K562 (cell line): ENCODE measurements at regions not wholly inside any gene's neighbourhood (a gene's known extent, or its start where the extent isn't known, plus 50 kb on each side); places are given as distances from the start of the nearest gene placed in this dataset.

Experiments
- ATAC-seq: fragments of 200-7000 bp; cut with Tn5 transposase; 3 replicates; pipeline ENCODE4 v1.9.1; 2020; ENCODE audit warnings: moderate library complexity
- BruUV-seq: library from RNA; stranded (reverse); fragments of 400-500 nt; replicated peaks from 2 replicates; lab custom pipeline; 2021; lab: Mats Ljungman, UMichigan
- CTCF ChIA-PET: fragments of 300-600 bp; formaldehyde crosslinking; extraction: SDS; loops from one replicate; lab custom pipeline; 2021; ENCODE audit warnings: low intra/inter-chr PET ratio; lab: Yijun Ruan, JAX
- POLR2A ChIA-PET: fragments of 300-600, 350-650 bp; sonication (Branson Sonifier 250); formaldehyde crosslinking; extraction: SDS; loops from one replicate; lab custom pipeline; 2021; ENCODE audit warnings: antibody characterized with exemption, inconsistent platforms; lab: Yijun Ruan, JAX
- DNase-seq, 4 experiments: peaks; one replicate each; pipeline versions ENCODE4 v3.0.0 to v3.0.0-alpha.2; 2011 to 2018; ENCODE audit warnings: low spot score in 3 of 4, mixed read lengths in 3 of 4; ENCODE audit errors: extremely low read depth in 1 of 4
- FAIRE-seq: peaks from 2 replicates; lab custom pipeline; 2011; peaks lifted over from hg19 to GRCh38; lab: Jason Lieb, UNC
- H2AFZ ChIP-seq: 2 replicates; pipeline ENCODE4 v1.6.0; 2011; ENCODE audit warnings: low read depth, low read length, control low read depth, inconsistent platforms
- H3K27ac ChIP-seq: fragments of 200-600 bp; 3 replicates; pipeline ENCODE4 v1.8.0; 2011; ENCODE audit warnings: low read depth, mild to moderate bottlenecking, control low read depth, inconsistent platforms, low read length, moderate library complexity, mixed read lengths; ENCODE audit errors: extremely low read depth
- H3K27me3 ChIP-seq, 2 experiments: fragments of 300-600 bp in 1 of 2; 2 replicates in 1 of 2; 3 replicates in 1 of 2; pipeline versions ENCODE4 v1.6.0 to v1.8.0; 2011; ENCODE audit warnings: inconsistent platforms in 2 of 2, low read length in 2 of 2, mild to moderate bottlenecking in 1 of 2, mixed read lengths in 1 of 2, moderate library complexity in 1 of 2; ENCODE audit not compliant: control insufficient read depth in 2 of 2, insufficient read depth in 2 of 2
- H3K36me3 ChIP-seq: fragments of 300-600 bp; 3 replicates; pipeline ENCODE4 v1.8.0; 2011; ENCODE audit warnings: mild to moderate bottlenecking, low read length, inconsistent platforms; ENCODE audit not compliant: control insufficient read depth, insufficient read depth
- H3K4me1 ChIP-seq, 2 experiments: fragments of 200-600 bp in 1 of 2; replicated peaks in 1 of 2; 2 replicates in 1 of 2; 3 replicates in 1 of 2; pipeline versions ENCODE4 v1.5.1 to v1.8.0; 2011; ENCODE audit warnings: inconsistent platforms in 2 of 2, low read length in 2 of 2, mild to moderate bottlenecking in 1 of 2, mixed read lengths in 1 of 2, moderate library complexity in 1 of 2; ENCODE audit not compliant: control insufficient read depth in 2 of 2, insufficient read depth in 2 of 2
- H3K4me2 ChIP-seq: 2 replicates; pipeline ENCODE4 v1.6.1; 2011; ENCODE audit warnings: low read length, control low read depth, inconsistent platforms, mixed read lengths; ENCODE audit not compliant: insufficient read depth
- H3K4me3 ChIP-seq: fragments of 200-600 bp; sonication (generic), shearing (Covaris generic); 2 replicates; pipeline ENCODE4 v1.5.1; 2016; ENCODE audit warnings: control low read depth, inconsistent platforms
- H3K79me2 ChIP-seq: fragments of 200-600 bp; 3 replicates; pipeline ENCODE4 v1.8.0; 2011; ENCODE audit warnings: low read length, inconsistent platforms; ENCODE audit not compliant: control insufficient read depth, insufficient read depth
- H3K9ac ChIP-seq, 2 experiments: 2 replicates each; pipeline versions ENCODE4 v1.6.0 to v1.6.1; 2011; ENCODE audit warnings: low read depth in 2 of 2, low read length in 2 of 2, control low read depth in 1 of 2, inconsistent platforms in 1 of 2, mild to moderate bottlenecking in 1 of 2, mixed read lengths in 1 of 2; ENCODE audit not compliant: insufficient read depth in 1 of 2
- H3K9me1 ChIP-seq: one replicate; pipeline ENCODE4 v1.6.0; 2011; ENCODE audit warnings: inconsistent platforms, mild to moderate bottlenecking, low read length, moderate library complexity; ENCODE audit not compliant: control insufficient read depth, insufficient read depth
- H3K9me3 ChIP-seq: replicated peaks from 2 replicates; pipeline ENCODE4 v1.5.1; 2011; ENCODE audit warnings: low read depth, low read length, inconsistent platforms; ENCODE audit not compliant: control insufficient read depth, insufficient read depth
- H4K20me1 ChIP-seq: replicated peaks from 2 replicates; pipeline ENCODE4 v1.6.1; 2011; ENCODE audit warnings: low read length, inconsistent platforms, mixed read lengths; ENCODE audit not compliant: control insufficient read depth, insufficient read depth
- CHD4 ChIP-seq: fragments of 200-600 bp; sonication (generic); IDR thresholded peaks from 3 replicates; pipeline ENCODE4 v1.6.1; 2012; ENCODE audit warnings: low read depth, mild to moderate bottlenecking, mixed read lengths, low read length, inconsistent platforms; ENCODE audit not compliant: insufficient read depth, insufficient replicate concordance, poor library complexity, severe bottlenecking
- EHMT2 ChIP-seq: fragments of 450-650 bp; IDR thresholded peaks from 2 replicates; pipeline ENCODE4 v1.6.1; 2018; ENCODE audit warnings: antibody characterized with exemption
- MYC ChIP-seq, 2 experiments: fragments of 250-450 bp in 1 of 2; sonication (Bioruptor Pico) in 1 of 2; IDR thresholded peaks; 2 replicates each; pipeline versions ENCODE4 v1.5.1 to v1.6.1; 2012 to 2021; ENCODE audit warnings: low read depth in 2 of 2, borderline replicate concordance in 1 of 2, improper control_type of control experiment in 1 of 2, low read length in 1 of 2, mild to moderate bottlenecking in 1 of 2, moderate library complexity in 1 of 2
- NFRKB ChIP-seq: fragments of 450-650 bp; IDR thresholded peaks from 2 replicates; pipeline ENCODE4 v1.6.1; 2016; ENCODE audit warnings: low read depth
- NR2F6 ChIP-seq: fragments of 450-650 bp; formaldehyde crosslinking; IDR thresholded peaks from 2 replicates; pipeline ENCODE4 v1.4.0; 2020; ENCODE audit warnings: mild to moderate bottlenecking
- NR4A1 ChIP-seq, 2 experiments: fragments of 250-450 bp in 1 of 2; fragments of 450-650 bp in 1 of 2; sonication (Bioruptor Pico) in 1 of 2; IDR thresholded peaks; 2 replicates each; pipeline versions ENCODE4 v1.4.0 to v1.6.1; 2016 to 2020; ENCODE audit warnings: mild to moderate bottlenecking in 2 of 2, missing compliant biosample characterization in 1 of 2, missing genetic modification characterization in 1 of 2, moderate library complexity in 1 of 2
- PRDM10 ChIP-seq: fragments of 450-650 bp; IDR thresholded peaks from 2 replicates; pipeline ENCODE4 v1.6.1; 2018; ENCODE audit not compliant: partially characterized antibody
- SAFB2 ChIP-seq: fragments of 200-400 bp; formaldehyde crosslinking; IDR thresholded peaks from 2 replicates; pipeline ENCODE4 v1.6.1; 2018; ENCODE audit warnings: borderline replicate concordance, low read length, low read depth, moderate library complexity; ENCODE audit not compliant: severe bottlenecking
- SLC30A9 ChIP-seq: fragments of 250-450 bp; sonication (Bioruptor Pico); IDR thresholded peaks from 2 replicates; pipeline ENCODE4 v1.8.0; 2022; ENCODE audit warnings: mild to moderate bottlenecking, moderate library complexity
- TEAD1 ChIP-seq, 2 experiments: fragments of 450-650 bp in 1 of 2; sonication (generic) in 1 of 2; formaldehyde crosslinking; IDR thresholded peaks; 2 replicates each; pipeline versions ENCODE4 v1.4.0 to v1.8.0; 2020 to 2022; ENCODE audit warnings: mild to moderate bottlenecking in 2 of 2, missing genetic modification reagents in 1 of 2
- U2AF1 ChIP-seq: fragments of 200-400 bp; formaldehyde crosslinking; optimal IDR thresholded peaks from 2 replicates; pipeline ENCODE3; 2017; ENCODE audit warnings: mild to moderate bottlenecking, low read depth, low read length, moderate library complexity
- ZNF316 ChIP-seq: fragments of 450-650 bp; IDR thresholded peaks from 2 replicates; pipeline ENCODE4 v1.6.1; 2016
- ZNF561 ChIP-seq: fragments of 450-650 bp; formaldehyde crosslinking; conservative IDR thresholded peaks from 2 replicates; pipeline ENCODE4 v1.4.0; 2020; ENCODE audit warnings: mild to moderate bottlenecking, moderate library complexity
- WGBS: fragments of 100-300 bp; shearing (Covaris generic); methylation state at CpG from one replicate; pipeline ENCODE4 v1.1.6; 2016; ENCODE audit warnings: low coverage, mixed read lengths; ENCODE audit not compliant: insufficient coverage; ENCODE audit errors: missing lambda C conversion rate; 5-methylcytosine and 5-hydroxymethylcytosine counted together
- in situ Hi-C: fragments of 300-500 bp; cut with MboI; formaldehyde crosslinking; loops from 4 replicates; pipeline ENCODE4 v1.15.0; 2018; ENCODE audit warnings: inconsistent platforms, mixed read lengths
- intact Hi-C: fragments of 100-400 bp; cut with micrococcal nuclease; formaldehyde crosslinking; loops from 2 replicates; pipeline ENCODE4 v1.14.2; 2022

- Histone ChIP-seq H3K9me3 (no peaks in the 10 kb centered on the region), H3K27ac (no peak overlapping the region), H3K4me1 (no peaks in the 10 kb centered on the region; a peak in 1 of 5 replicates), H3K79me2 (no peaks in the 10 kb centered on the region), H3K4me2 (no peak overlapping the region), H2AFZ (no peak overlapping the region), H3K4me3 (no peak overlapping the region), H3K36me3 (no peaks in the 10 kb centered on the region), H3K9ac (no peak overlapping the region), H4K20me1 (no peaks in the 10 kb centered on the region), H3K9me1 (no peaks in the 10 kb centered on the region), H3K27me3 (peaks cover 2 to 51% of the 10 kb centered on the region in 2 experiments; a peak in 3 of 5 replicates)
- CTCF ChIA-PET: no interaction called here
- DNase-seq: no peak
- 10% methylated on average over 4 of the region's 4 CpGs for WGBS
- FAIRE-seq: no peak
- BruUV-seq: no TSS peak
- no peak for TF ChIP-seq ZNF561 (CRISPR knock-in tag)
- TF ChIP-seq NFRKB: no peak
- no peak for TF ChIP-seq NR2F6 (CRISPR knock-in tag)
- TF ChIP-seq U2AF1: no peak
- no peak for TF ChIP-seq EHMT2
- TF ChIP-seq TEAD1 (CRISPR knock-in tag; IDR thresholded peaks at IDR 0.05): no peak
- TF ChIP-seq ZNF316: no peak
- no peak for TF ChIP-seq PRDM10
- TF ChIP-seq SLC30A9 (CRISPR knock-in tag): no peak
- TF ChIP-seq MYC (IDR thresholded peaks at IDR 0.05; ENCODE audit: low read depth, low read length): no peak
- no peak for TF ChIP-seq MYC (CRISPR knock-in tag; IDR thresholded peaks at IDR 0.05; ENCODE audit: borderline replicate concordance, low read depth)
- no peak for TF ChIP-seq CHD4
- no peak for TF ChIP-seq NR4A1 (CRISPR knock-in tag; IDR thresholded peaks at IDR 0.05)
- TF ChIP-seq NR4A1 (tag; IDR thresholded peaks at IDR 0.05): no peak
- no peak for TF ChIP-seq SAFB2
- POLR2A ChIA-PET: no interaction called here
- in situ Hi-C loops (no loop called here), intact Hi-C loops (no loop called here)
- ATAC-seq: no peak
Observed at GRCh38 chr10:118966850-118967125, 62.7 kb upstream of the NANOS1 start.
